Hepatocyte (in vitro differentiated cells): ENCODE measurements at regions not wholly inside any gene's neighbourhood (a gene's known extent, or its start where the extent isn't known, plus 50 kb on each side); places are given as distances from the start of the nearest gene placed in this dataset.

Source experiments
- EZH2 ChIP-seq: fragments of 200-600 bp; sonication (generic); IDR thresholded peaks from 2 replicates; pipeline ENCODE4 v1.6.1; 2016; ENCODE audit warnings: antibody characterized with exemption, mild to moderate bottlenecking, borderline replicate concordance
- TF ChIP-seq, protein P1 (sequence below): fragments of 200-600 bp; sonication (generic); IDR thresholded peaks from 2 replicates; pipeline ENCODE4 v1.5.1; 2016; ENCODE audit warnings: antibody characterized with exemption, mild to moderate bottlenecking; ENCODE audit not compliant: poor library complexity

DNA sequence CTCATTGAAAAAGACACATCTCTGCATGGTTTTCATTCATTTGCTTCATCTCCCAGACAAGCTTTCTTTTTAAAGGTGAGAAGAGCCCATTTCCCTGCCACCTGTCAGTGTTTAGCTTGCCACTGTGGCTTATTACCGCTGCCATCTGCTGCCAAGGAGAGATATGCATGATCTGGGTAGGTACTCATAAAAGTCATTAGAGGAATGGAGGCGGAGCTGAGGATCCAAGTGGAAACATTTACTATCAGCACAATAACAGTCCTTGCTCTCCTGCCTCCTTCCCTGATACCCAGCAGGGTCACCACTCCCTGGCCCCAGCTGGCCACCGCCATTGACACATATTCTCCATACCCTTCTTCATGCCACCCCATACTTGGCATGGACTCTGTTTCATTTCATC is 390.4 kb downstream of the TSN start:
- no peak for TF ChIP-seq EZH2
- TF ChIP-seq, protein P1, sequence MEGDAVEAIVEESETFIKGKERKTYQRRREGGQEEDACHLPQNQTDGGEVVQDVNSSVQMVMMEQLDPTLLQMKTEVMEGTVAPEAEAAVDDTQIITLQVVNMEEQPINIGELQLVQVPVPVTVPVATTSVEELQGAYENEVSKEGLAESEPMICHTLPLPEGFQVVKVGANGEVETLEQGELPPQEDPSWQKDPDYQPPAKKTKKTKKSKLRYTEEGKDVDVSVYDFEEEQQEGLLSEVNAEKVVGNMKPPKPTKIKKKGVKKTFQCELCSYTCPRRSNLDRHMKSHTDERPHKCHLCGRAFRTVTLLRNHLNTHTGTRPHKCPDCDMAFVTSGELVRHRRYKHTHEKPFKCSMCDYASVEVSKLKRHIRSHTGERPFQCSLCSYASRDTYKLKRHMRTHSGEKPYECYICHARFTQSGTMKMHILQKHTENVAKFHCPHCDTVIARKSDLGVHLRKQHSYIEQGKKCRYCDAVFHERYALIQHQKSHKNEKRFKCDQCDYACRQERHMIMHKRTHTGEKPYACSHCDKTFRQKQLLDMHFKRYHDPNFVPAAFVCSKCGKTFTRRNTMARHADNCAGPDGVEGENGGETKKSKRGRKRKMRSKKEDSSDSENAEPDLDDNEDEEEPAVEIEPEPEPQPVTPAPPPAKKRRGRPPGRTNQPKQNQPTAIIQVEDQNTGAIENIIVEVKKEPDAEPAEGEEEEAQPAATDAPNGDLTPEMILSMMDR = no peak
